ENCODE measurements at regions not wholly inside any gene's neighbourhood (a gene's known extent, or its start where the extent isn't known, plus 50 kb on each side); places are given as distances from the start of the nearest gene placed in this dataset.

DNA sequence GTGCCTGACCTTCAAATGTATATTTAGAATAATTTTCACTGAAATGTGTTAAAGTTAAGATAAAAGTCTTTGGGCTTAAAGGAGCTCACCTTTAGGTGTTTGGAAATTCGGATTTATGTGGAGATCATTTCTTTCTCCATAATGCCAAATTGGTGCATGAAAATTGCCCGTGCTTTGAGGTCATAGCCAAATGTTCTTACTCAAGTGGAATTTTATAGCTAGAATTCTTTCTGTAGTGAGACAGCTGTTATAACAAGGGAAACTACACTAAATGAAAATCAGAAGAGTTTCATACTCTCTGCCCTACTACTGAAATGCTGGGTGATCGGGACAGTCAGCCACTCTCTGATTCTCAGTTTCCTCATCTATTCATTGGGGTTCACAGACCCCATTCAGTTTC lies 89.5 kb upstream of the DBX1 start:
- TF ChIP-seq, protein P1, sequence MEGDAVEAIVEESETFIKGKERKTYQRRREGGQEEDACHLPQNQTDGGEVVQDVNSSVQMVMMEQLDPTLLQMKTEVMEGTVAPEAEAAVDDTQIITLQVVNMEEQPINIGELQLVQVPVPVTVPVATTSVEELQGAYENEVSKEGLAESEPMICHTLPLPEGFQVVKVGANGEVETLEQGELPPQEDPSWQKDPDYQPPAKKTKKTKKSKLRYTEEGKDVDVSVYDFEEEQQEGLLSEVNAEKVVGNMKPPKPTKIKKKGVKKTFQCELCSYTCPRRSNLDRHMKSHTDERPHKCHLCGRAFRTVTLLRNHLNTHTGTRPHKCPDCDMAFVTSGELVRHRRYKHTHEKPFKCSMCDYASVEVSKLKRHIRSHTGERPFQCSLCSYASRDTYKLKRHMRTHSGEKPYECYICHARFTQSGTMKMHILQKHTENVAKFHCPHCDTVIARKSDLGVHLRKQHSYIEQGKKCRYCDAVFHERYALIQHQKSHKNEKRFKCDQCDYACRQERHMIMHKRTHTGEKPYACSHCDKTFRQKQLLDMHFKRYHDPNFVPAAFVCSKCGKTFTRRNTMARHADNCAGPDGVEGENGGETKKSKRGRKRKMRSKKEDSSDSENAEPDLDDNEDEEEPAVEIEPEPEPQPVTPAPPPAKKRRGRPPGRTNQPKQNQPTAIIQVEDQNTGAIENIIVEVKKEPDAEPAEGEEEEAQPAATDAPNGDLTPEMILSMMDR (conservative IDR thresholded peaks at IDR 0.05 in 1 of 2, IDR thresholded peaks at IDR 0.05 in 1 of 2; ENCODE audit: extremely low read depth in 1 of 2, insufficient read depth in 1 of 2, low read depth in 1 of 2, low read length in 2 of 2) = no peak
- TF ChIP-seq EZH2 (IDR thresholded peaks at IDR 0.05; ENCODE audit: borderline replicate concordance, low read length) = no peak

All from mammary epithelial cell (primary cell).